DND-41 (cell line): ENCODE measurements at regions not wholly inside any gene's neighbourhood (a gene's known extent, or its start where the extent isn't known, plus 50 kb on each side); places are given as distances from the start of the nearest gene placed in this dataset.

ENCODE experiments used
- CTCF ChIP-seq: IDR thresholded peaks from 2 replicates; pipeline ENCODE4 v1.5.1; 2012; ENCODE audit warnings: borderline replicate concordance, low read length, moderate library complexity, mild to moderate bottlenecking; ENCODE audit not compliant: poor library complexity, severe bottlenecking; ENCODE audit errors: extremely low read depth
- EZH2 ChIP-seq: IDR thresholded peaks from 3 replicates; pipeline ENCODE4 v1.6.1; 2012; ENCODE audit warnings: borderline replicate concordance, low read depth, mild to moderate bottlenecking, moderate library complexity, low read length, inconsistent platforms; ENCODE audit not compliant: severe bottlenecking

GRCh38 chr22:22395245-22395644 lies 113.3 kb downstream of the ZNF280B start:
- TF ChIP-seq CTCF = no peak
- no peak for TF ChIP-seq EZH2
